ENCODE measurements at regions not wholly inside any gene's neighbourhood (a gene's known extent, or its start where the extent isn't known, plus 50 kb on each side); places are given as distances from the start of the nearest gene placed in this dataset.

GRCh38 chr6:4354181-4354580, 218.8 kb upstream of the ECI2 start:
- WGBS, 2 donors: 79 to 87% methylated on average over 7 of the region's 7 CpGs
- H3K4me3 ChIP-seq (replicated peaks in 1 of 3): no peak overlapping the region
- no peaks in the 10 kb centered on the region for H3K36me3 ChIP-seq
- TF ChIP-seq, protein P1, sequence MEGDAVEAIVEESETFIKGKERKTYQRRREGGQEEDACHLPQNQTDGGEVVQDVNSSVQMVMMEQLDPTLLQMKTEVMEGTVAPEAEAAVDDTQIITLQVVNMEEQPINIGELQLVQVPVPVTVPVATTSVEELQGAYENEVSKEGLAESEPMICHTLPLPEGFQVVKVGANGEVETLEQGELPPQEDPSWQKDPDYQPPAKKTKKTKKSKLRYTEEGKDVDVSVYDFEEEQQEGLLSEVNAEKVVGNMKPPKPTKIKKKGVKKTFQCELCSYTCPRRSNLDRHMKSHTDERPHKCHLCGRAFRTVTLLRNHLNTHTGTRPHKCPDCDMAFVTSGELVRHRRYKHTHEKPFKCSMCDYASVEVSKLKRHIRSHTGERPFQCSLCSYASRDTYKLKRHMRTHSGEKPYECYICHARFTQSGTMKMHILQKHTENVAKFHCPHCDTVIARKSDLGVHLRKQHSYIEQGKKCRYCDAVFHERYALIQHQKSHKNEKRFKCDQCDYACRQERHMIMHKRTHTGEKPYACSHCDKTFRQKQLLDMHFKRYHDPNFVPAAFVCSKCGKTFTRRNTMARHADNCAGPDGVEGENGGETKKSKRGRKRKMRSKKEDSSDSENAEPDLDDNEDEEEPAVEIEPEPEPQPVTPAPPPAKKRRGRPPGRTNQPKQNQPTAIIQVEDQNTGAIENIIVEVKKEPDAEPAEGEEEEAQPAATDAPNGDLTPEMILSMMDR (IDR thresholded peaks at IDR 0.05): no peak
- no peak for TF ChIP-seq POLR2A (IDR thresholded peaks at IDR 0.05)
- no peaks in the 10 kb centered on the region for H3K9me3 ChIP-seq
- intact Hi-C loops (cut with DNase I): no loop called here
- no peaks in the 10 kb centered on the region for H3K27me3 ChIP-seq
- no peak for DNase-seq
- H3K27ac ChIP-seq: no peak overlapping the region
- peaks cover 7 to 32% of the 10 kb centered on the region in 2 donors for H3K4me1 ChIP-seq

DNA sequence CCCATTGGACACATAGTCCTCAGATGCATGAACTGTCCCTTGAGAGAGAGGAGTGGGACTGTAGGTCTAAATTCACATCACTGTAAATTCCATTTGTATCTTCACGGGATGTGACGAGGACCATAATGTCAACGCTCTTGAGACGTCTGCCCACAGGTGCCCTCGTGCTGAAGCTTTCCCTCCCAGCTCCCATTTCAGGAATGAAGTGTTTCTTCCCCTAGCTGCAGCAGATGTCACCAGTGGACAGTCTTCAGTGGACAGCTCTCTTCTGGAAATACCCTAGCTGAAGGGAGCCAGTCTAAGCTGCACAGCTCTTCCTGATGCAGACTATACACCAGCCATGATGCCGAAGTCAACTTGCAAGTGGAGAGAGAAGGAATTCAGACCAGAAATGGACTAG, 217.4 kb upstream of the ECI2 start:
- peaks cover 7 to 20% of the 10 kb centered on the region in 2 donors for H3K4me1 ChIP-seq
- H3K4me3 ChIP-seq (replicated peaks in 1 of 3): no peak overlapping the region
- intact Hi-C loops (cut with DNase I): no loop called here
- H3K27me3 ChIP-seq: no peaks in the 10 kb centered on the region
- no peaks in the 10 kb centered on the region for H3K9me3 ChIP-seq
- 90 to 92% methylated on average over 6 of the region's 6 CpGs for WGBS, 2 donors
- H3K27ac ChIP-seq: peak overlapping the region in 1 of 3 donors; percentile 62
- no peak for DNase-seq
- no peaks in the 10 kb centered on the region for H3K36me3 ChIP-seq
- TF ChIP-seq, protein P1 (IDR thresholded peaks at IDR 0.05): no peak
- TF ChIP-seq POLR2A (IDR thresholded peaks at IDR 0.05): no peak

- Histone ChIP-seq H3K4me1 (peaks cover 7 to 20% of the 10 kb centered on the region in 2 donors), H3K9me3 (no peaks in the 10 kb centered on the region), H3K27ac (peak overlapping the region in 2 of 3 donors; percentile 54 to 62), H3K27me3 (no peaks in the 10 kb centered on the region), H3K36me3 (no peaks in the 10 kb centered on the region), H3K4me3 (replicated peaks in 1 of 3) (no peak overlapping the region)
- DNase-seq: no peak
- WGBS, 2 donors: 83 to 84% methylated on average over 5 of the region's 5 CpGs
- intact Hi-C loops (cut with DNase I): no loop called here
- TF ChIP-seq, protein P1 (IDR thresholded peaks at IDR 0.05): no peak
- no peak for TF ChIP-seq POLR2A (IDR thresholded peaks at IDR 0.05)
These were observed 216.9 kb upstream of the ECI2 start for GRCh38 chr6:4352322-4352669.

GRCh38 chr6:4351520-4352321, 216.3 kb upstream of the ECI2 start:
- Histone ChIP-seq H3K27ac (peak overlapping the region in 2 of 3 donors; percentile 54 to 62), H3K27me3 (no peaks in the 10 kb centered on the region), H3K4me3 (replicated peaks in 1 of 3) (no peak overlapping the region), H3K9me3 (no peaks in the 10 kb centered on the region), H3K4me1 (peaks cover 7 to 20% of the 10 kb centered on the region in 2 donors), H3K36me3 (no peaks in the 10 kb centered on the region)
- intact Hi-C loops (cut with DNase I): no loop called here
- peak; percentile 43 to 50 for DNase-seq
- WGBS, 2 donors: 30 to 47% methylated on average over 21 of the region's 21 CpGs
- TF ChIP-seq, protein P1 (IDR thresholded peaks at IDR 0.05): no peak
- no peak for TF ChIP-seq POLR2A (IDR thresholded peaks at IDR 0.05)
